ENCODE measurements at regions not wholly inside any gene's neighbourhood (a gene's known extent, or its start where the extent isn't known, plus 50 kb on each side); places are given as distances from the start of the nearest gene placed in this dataset.

- DNase-seq (ENCODE audit: low read depth): no peak
- H3K4me3 ChIP-seq (ENCODE audit: low read depth, low read length): no peak overlapping the region
- TF ChIP-seq CTCF (conservative IDR thresholded peaks at IDR 0.05; ENCODE audit: low read depth, low read length): no peak
These were observed 244.2 kb downstream of the RFPL4B start for GRCh38 chr6:112591329-112591728.

GRCh38 chr6:112592159-112592558, 245.0 kb downstream of the RFPL4B start:
- DNase-seq (ENCODE audit: low read depth): no peak
- TF ChIP-seq CTCF (conservative IDR thresholded peaks at IDR 0.05; ENCODE audit: low read depth, low read length): no peak
- no peak overlapping the region for H3K4me3 ChIP-seq (ENCODE audit: low read depth, low read length)

GRCh38 chr6:112594886-112595594, 247.9 kb downstream of the RFPL4B start:
- TF ChIP-seq CTCF (conservative IDR thresholded peaks at IDR 0.05; ENCODE audit: low read depth, low read length): no peak

GRCh38 chr6:112595841-112596240, 248.7 kb downstream of the RFPL4B start:
- no peak overlapping the region for H3K4me3 ChIP-seq (ENCODE audit: low read depth, low read length)
- TF ChIP-seq CTCF (conservative IDR thresholded peaks at IDR 0.05; ENCODE audit: low read depth, low read length): no peak
- no peak for DNase-seq (ENCODE audit: low read depth)

More at GRCh38 chr6:112594886-112595594, 247.9 kb downstream of the RFPL4B start:
- DNase-seq (ENCODE audit: low read depth): no peak
- H3K4me3 ChIP-seq (ENCODE audit: low read depth, low read length): no peak overlapping the region

GRCh38 chr6:112597176-112597575, 250.0 kb downstream of the RFPL4B start:
- no peak for DNase-seq (ENCODE audit: low read depth)
- H3K4me3 ChIP-seq (ENCODE audit: low read depth, low read length): no peak overlapping the region
- TF ChIP-seq CTCF (conservative IDR thresholded peaks at IDR 0.05; ENCODE audit: low read depth, low read length): no peak

- no peak overlapping the region for H3K4me3 ChIP-seq (ENCODE audit: low read depth, low read length)
- DNase-seq (ENCODE audit: low read depth): no peak
- peak; percentile 14 for TF ChIP-seq CTCF (conservative IDR thresholded peaks at IDR 0.05; ENCODE audit: low read depth, low read length)
These were observed 253.0 kb downstream of the RFPL4B start for GRCh38 chr6:112600168-112600567.

GRCh38 chr6:112603726-112604125, 256.6 kb downstream of the RFPL4B start:
- no peak for TF ChIP-seq CTCF (conservative IDR thresholded peaks at IDR 0.05; ENCODE audit: low read depth, low read length)
- H3K4me3 ChIP-seq (ENCODE audit: low read depth, low read length): no peak overlapping the region
- DNase-seq (ENCODE audit: low read depth): no peak
